H1 (cell line): ENCODE measurements at regions not wholly inside any gene's neighbourhood (a gene's known extent, or its start where the extent isn't known, plus 50 kb on each side); places are given as distances from the start of the nearest gene placed in this dataset.

Experiments used
- BRCA1 ChIP-seq: IDR thresholded peaks from 2 replicates; pipeline ENCODE4 v1.6.1; 2012; ENCODE audit warnings: low read depth, low read length, improper control_type of control experiment
- CEBPB ChIP-seq: IDR thresholded peaks from 2 replicates; pipeline ENCODE4 v1.6.1; 2012; ENCODE audit warnings: low read depth, low read length
- CTBP2 ChIP-seq: IDR thresholded peaks from 2 replicates; pipeline ENCODE4 v1.7.0; 2011; ENCODE audit warnings: borderline replicate concordance, mild to moderate bottlenecking, moderate library complexity, mixed read lengths, low read length; ENCODE audit not compliant: insufficient read depth, insufficient read length
- E2F6 ChIP-seq: IDR thresholded peaks from 2 replicates; pipeline ENCODE4 v1.6.1; 2012; ENCODE audit warnings: inconsistent platforms
- GABPA ChIP-seq: IDR thresholded peaks from 2 replicates; pipeline ENCODE4 v1.6.1; 2011; ENCODE audit warnings: mild to moderate bottlenecking, low read length, moderate library complexity, borderline replicate concordance; ENCODE audit not compliant: insufficient read depth
- RBBP5 ChIP-seq: IDR thresholded peaks from 2 replicates; pipeline ENCODE4 v1.7.1; 2012; ENCODE audit warnings: low read depth, mild to moderate bottlenecking, inconsistent platforms, low read length, moderate library complexity, borderline replicate concordance

- no peak for TF ChIP-seq CTBP2
- no peak for TF ChIP-seq BRCA1
- TF ChIP-seq GABPA = no peak
- TF ChIP-seq CEBPB = no peak
- TF ChIP-seq E2F6 = no peak
- TF ChIP-seq RBBP5 = no peak
Observed at GRCh38 chr10:130329792-130330191, 193.6 kb downstream of the GLRX3 start (continued).
